DND-41 (cell line): ENCODE measurements at regions not wholly inside any gene's neighbourhood (a gene's known extent, or its start where the extent isn't known, plus 50 kb on each side); places are given as distances from the start of the nearest gene placed in this dataset.

ENCODE experiments used
- EZH2 ChIP-seq: IDR thresholded peaks from 3 replicates; pipeline ENCODE4 v1.6.1; 2012; ENCODE audit warnings: borderline replicate concordance, low read depth, mild to moderate bottlenecking, moderate library complexity, low read length, inconsistent platforms; ENCODE audit not compliant: severe bottlenecking
- TF ChIP-seq, protein P1 (sequence below): IDR thresholded peaks from 2 replicates; pipeline ENCODE4 v1.5.1; 2012; ENCODE audit warnings: borderline replicate concordance, low read length, moderate library complexity, mild to moderate bottlenecking; ENCODE audit not compliant: poor library complexity, severe bottlenecking; ENCODE audit errors: extremely low read depth

DNA sequence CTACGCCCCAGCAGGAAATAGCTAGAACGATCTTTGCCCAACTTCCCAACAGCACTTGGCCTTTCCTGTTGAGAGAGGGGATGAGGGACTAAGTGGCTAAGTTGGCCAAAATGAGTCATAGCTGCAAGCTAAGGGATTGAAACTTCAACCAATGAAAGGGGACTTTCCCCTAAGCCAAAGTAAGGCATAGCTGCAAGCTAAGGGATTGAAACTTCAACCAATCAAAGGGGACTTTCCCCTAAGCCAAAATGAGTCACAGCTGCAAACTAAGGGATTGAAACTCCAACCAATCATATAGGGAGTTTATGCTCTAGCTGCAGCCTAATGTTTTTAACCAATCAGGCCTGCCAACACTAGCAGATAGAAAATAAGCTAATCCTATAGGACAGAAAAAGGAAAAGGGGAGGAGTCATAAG lies 100.5 kb upstream of the SSTR1 start:
- TF ChIP-seq, protein P1, sequence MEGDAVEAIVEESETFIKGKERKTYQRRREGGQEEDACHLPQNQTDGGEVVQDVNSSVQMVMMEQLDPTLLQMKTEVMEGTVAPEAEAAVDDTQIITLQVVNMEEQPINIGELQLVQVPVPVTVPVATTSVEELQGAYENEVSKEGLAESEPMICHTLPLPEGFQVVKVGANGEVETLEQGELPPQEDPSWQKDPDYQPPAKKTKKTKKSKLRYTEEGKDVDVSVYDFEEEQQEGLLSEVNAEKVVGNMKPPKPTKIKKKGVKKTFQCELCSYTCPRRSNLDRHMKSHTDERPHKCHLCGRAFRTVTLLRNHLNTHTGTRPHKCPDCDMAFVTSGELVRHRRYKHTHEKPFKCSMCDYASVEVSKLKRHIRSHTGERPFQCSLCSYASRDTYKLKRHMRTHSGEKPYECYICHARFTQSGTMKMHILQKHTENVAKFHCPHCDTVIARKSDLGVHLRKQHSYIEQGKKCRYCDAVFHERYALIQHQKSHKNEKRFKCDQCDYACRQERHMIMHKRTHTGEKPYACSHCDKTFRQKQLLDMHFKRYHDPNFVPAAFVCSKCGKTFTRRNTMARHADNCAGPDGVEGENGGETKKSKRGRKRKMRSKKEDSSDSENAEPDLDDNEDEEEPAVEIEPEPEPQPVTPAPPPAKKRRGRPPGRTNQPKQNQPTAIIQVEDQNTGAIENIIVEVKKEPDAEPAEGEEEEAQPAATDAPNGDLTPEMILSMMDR: no peak
- no peak for TF ChIP-seq EZH2
